Fibroblast of pulmonary artery (primary cell): ENCODE measurements at regions not wholly inside any gene's neighbourhood (a gene's known extent, or its start where the extent isn't known, plus 50 kb on each side); places are given as distances from the start of the nearest gene placed in this dataset.
"Not testable (repeated sequence)": the region's sequence is repeated elsewhere in the genome, so short reads cannot be mapped to it uniquely, and the experiment has no call there.

Source experiments
- DNase-seq: peaks from one replicate; pipeline ENCODE4 v3.0.0-alpha.2; 2010; ENCODE audit warnings: low read depth
- H3K4me3 ChIP-seq: replicated peaks from 2 replicates; pipeline ENCODE4 v1.5.1; 2011; ENCODE audit warnings: low read depth, mild to moderate bottlenecking, control low read depth, low read length, moderate library complexity
- TF ChIP-seq, protein P1 (sequence below): IDR thresholded peaks from 2 replicates; pipeline ENCODE4 v1.5.1; 2011; ENCODE audit warnings: mild to moderate bottlenecking, control low read depth, low read length, inconsistent platforms; ENCODE audit errors: missing control alignments

DNA sequence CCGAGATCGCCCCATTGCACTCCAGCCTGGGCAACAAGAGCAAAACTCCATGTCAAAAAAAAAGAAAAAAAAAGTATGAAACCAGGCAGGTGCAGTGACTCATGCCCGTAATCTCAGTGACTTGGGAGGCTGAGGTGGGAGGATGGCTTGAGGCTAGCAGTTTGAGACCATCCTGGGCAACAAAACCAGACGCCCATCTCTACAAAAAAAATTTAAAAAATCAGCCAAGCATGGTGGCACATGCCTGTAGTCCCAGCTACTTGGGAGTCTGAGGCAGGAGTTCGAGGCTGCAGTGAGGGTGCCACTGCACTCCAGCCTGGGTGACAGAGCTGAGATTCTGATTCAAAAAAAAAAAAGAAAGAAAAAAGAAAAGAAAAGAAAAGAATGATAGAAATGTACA lies 277.8 kb downstream of the MYCN start:
- DNase-seq: no peak
- no peak overlapping the region for H3K4me3 ChIP-seq
- TF ChIP-seq, protein P1, sequence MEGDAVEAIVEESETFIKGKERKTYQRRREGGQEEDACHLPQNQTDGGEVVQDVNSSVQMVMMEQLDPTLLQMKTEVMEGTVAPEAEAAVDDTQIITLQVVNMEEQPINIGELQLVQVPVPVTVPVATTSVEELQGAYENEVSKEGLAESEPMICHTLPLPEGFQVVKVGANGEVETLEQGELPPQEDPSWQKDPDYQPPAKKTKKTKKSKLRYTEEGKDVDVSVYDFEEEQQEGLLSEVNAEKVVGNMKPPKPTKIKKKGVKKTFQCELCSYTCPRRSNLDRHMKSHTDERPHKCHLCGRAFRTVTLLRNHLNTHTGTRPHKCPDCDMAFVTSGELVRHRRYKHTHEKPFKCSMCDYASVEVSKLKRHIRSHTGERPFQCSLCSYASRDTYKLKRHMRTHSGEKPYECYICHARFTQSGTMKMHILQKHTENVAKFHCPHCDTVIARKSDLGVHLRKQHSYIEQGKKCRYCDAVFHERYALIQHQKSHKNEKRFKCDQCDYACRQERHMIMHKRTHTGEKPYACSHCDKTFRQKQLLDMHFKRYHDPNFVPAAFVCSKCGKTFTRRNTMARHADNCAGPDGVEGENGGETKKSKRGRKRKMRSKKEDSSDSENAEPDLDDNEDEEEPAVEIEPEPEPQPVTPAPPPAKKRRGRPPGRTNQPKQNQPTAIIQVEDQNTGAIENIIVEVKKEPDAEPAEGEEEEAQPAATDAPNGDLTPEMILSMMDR: no peak

- H3K4me3 ChIP-seq, DNase-seq: not testable (repeated sequence)
These were observed 277.4 kb downstream of the MYCN start for GRCh38 chr2:16217741-16218140.

DNA sequence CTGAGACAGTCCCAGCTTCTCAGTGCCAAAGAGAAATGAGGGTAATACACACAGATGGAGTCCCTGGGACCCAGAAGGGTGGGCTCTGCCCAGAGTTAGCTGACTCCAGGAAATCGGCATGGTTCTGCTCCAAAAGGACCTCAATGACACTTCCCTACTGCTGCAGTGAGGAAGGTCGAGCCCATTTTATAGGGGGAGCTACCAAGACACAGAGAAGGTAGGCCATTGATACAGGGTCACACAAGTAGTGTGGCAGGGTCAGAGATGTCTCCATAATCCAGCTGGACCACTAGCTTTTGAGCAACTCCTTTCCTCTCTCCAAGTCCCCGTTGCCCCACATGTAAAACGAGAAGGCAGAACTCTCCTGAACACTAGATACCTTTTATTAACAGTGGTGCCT lies 276.9 kb downstream of the MYCN start:
- DNase-seq: no peak
- H3K4me3 ChIP-seq: no peak overlapping the region
- TF ChIP-seq, protein P1: no peak

DNA sequence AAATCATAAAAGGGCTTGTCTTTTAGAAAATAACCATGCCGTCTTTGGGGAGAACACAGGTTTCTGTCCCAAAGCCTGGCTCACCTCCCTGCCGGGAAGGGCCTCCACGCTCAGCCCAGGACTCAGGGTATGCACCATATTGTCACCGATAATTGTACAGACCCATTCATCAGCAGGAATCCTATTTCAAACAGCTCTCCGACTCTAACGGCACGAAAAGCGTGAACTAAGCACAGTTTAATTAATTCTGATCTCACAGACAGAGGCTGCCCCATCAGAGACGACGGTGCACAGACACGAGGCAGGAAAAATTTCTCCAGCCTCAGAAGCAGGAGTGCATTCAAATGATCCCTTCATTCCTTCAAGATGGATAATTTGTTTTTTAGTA lies 276.2 kb downstream of the MYCN start:
- no peak for DNase-seq
- H3K4me3 ChIP-seq: no peak overlapping the region
- TF ChIP-seq, protein P1: no peak

DNA sequence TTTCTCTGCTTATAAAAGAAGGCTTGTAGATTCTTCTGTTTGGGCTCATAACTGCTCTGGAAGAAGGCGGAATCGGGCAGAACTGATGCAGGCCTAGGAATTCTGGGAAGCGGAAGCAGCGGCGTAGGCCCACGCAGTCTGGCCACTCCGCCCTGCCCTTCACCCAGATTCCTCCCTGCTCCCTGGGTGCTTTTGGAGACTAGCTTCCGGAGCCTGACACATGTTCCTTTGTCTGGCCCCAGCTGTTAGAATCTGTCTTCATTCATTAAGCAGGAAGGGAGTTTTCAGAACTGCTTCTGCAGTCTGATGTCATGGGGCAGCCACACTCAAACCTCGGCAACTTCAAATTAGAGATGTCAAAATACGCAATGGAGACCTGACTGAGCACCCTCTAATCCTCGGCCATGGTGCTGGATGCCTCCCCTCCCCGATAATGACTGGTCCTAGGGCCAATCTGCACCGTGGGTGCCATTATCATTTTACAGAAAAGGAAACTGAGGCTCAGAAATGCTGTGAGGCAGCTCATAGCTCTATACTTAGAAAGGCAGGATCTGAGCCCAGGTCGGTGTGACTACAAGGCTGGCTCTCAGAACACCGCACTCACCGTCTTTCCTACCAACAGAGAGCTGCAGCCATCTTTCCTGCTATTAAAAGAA lies 275.7 kb downstream of the MYCN start:
- no peak overlapping the region for H3K4me3 ChIP-seq
- no peak for DNase-seq
- TF ChIP-seq, protein P1: no peak

DNA sequence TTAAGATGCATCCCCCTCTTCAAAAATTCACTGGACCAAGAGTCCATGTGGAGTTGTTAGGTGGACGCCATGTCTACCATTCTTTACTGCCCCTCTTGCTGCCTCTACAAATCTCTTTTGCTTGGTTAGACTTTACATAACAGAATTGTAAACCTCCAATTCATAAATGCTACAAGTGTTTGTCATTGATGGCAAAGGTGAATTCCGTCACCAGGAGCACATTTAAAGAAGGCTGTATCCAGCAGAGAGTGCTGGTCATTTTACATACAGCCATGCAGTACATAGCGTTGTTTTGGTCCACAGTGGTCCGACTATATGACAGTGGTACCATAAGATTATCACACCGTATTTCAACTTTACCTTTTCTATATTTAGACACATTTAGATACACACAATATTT lies 274.5 kb downstream of the MYCN start:
- TF ChIP-seq, protein P1: no peak
- H3K4me3 ChIP-seq: no peak overlapping the region
- no peak for DNase-seq

DNA sequence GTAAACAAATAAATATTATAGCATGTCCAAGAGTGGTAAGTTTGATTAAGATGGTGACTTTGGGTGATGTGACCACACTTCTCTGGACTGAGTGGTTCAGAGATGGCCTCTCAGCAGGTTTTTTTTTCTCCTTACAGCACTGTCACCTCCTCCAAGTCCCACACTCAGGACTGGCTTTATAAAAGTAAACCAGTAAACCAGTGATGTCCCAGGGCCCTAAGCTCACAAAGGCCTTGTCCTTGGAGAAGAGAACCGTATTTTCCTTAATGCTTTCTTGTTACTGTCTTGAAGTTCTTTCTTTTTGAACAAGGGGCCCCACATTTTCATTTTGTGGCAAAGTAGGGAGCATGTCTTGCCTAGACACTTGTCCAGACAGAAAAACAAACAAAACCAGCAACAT lies 274.0 kb downstream of the MYCN start:
- no peak for DNase-seq
- no peak overlapping the region for H3K4me3 ChIP-seq
- TF ChIP-seq, protein P1: no peak
